Stimulated activated memory B cell treated with anti-CD40 and anti-IgM and Interleukin-4, amounts not matched to agents 10 μg/mL and 1 μg/mL and 100 μg/mL, for 72 hours (primary cell): ENCODE measurements at regions not wholly inside any gene's neighbourhood (a gene's known extent, or its start where the extent isn't known, plus 50 kb on each side); places are given as distances from the start of the nearest gene placed in this dataset.
"Not testable (repeated sequence)": the region's sequence is repeated elsewhere in the genome, so short reads cannot be mapped to it uniquely, and the experiment has no call there.

Source experiments
- ATAC-seq: fragments of 150-1000 bp; cut with Tn5 transposase; 2 replicates; pipeline ENCODE4 v1.10.0; 2021
- H3K27ac Mint-ChIP-seq: one replicate; pipeline ENCODE4 v1.8.0; 2022; ENCODE audit warnings: mild to moderate bottlenecking, mixed read lengths
- H3K27me3 Mint-ChIP-seq: one replicate; pipeline ENCODE4 v1.8.0; 2022; ENCODE audit warnings: mixed read lengths
- H3K36me3 Mint-ChIP-seq: one replicate; pipeline ENCODE4 v1.8.0; 2022; ENCODE audit warnings: mixed read lengths
- H3K4me1 Mint-ChIP-seq: one replicate; pipeline ENCODE4 v1.8.0; 2022; ENCODE audit warnings: mixed read lengths
- H3K4me3 Mint-ChIP-seq: one replicate; pipeline ENCODE4 v1.8.0; 2022; ENCODE audit warnings: mild to moderate bottlenecking, moderate library complexity, mixed read lengths
- H3K9me3 Mint-ChIP-seq: one replicate; pipeline ENCODE4 v1.8.0; 2022; ENCODE audit warnings: mixed read lengths

DNA sequence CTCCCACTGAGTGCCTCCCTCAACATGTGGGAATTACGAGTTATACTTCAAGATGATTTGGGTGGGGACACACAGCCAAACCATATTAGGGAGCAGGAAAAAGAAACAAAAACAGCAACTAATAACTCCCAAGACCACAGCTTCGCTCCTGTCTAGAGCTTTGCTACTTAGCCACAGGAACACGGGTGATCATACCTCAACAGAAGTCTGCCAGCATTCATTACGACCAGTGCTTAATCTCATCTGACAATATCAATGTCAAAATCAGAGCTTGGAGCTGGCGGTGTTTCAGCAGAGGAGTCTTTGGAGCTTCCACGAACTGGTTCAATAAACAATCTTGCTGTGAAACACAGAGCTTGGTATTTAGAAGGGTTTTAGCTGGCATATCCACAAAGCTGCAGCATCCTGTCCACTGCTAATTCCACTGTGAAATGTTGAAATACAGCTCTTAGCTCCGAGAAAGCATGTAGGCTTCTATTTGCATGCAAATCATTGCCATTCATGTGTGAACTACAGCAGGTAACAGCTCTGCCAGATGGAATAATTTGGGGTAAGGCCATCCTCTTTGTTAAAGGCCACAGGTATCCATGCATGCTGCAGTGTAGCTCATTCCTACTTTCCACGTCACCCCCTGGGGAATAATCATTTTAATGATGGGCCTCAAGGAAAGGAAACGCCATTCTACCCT, 128.4 kb upstream of the GOT2 start:
- Mint-ChIP-seq H3K36me3 (no peaks in the 10 kb centered on the region), H3K27me3 (no peaks in the 10 kb centered on the region), H3K27ac (no peak overlapping the region), H3K4me3 (no peak overlapping the region), H3K9me3 (peaks cover 5% of the 10 kb centered on the region), H3K4me1 (no peaks in the 10 kb centered on the region)
- ATAC-seq, result no peak

DNA sequence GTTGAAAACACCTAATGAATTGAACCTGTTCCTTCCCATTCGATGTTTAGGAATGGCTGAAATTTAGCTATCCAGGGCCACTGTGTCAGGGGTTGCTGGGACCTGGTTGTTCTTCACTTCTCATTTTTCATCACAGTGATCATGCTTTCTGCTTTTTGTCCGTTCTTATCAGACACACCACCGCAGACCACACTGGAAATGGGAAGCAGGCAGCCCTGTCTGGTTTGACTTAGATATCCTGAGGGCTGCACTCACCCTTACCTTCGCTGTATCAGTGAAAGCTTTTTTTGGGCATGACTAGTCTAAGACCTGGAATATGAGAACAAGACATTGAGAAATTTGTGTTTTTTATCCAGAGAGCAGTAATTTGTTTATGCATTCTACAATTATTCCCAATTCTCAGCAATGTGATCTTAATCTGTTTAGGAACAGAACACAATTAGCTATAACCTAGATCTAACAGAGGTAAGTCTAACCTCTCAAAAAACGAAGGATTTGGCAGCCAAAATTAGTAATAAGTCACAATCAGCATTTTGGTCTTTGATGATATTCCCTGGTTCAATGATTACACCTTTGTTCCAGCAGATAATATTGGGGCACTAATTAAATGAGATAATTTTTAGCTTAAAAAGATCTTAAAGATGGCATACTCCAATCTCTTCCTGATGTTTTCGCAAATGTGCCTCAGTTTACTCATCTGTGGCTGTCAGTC, 126.0 kb upstream of the GOT2 start:
- H3K36me3 Mint-ChIP-seq, result no peaks in the 10 kb centered on the region

DNA sequence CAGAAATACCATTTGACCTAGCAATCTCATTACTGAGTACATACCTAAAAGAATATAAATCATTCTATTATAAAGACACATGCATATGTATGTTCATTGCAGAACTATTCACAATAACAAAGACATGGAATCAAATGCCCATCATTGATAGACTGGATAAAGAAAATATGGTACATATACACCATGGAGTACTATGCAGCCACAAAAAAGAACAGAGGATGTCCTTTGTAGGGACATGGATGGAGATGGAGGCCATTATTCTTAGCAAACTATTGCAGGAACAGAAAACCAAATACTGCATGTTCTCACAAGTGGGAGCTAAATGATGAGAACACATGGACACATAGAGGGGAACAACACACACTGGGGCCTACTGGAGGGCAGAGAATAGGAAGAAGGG, 124.5 kb upstream of the GOT2 start:
- not testable (repeated sequence) for H3K4me1 Mint-ChIP-seq, ATAC-seq, H3K27ac Mint-ChIP-seq, H3K27me3 Mint-ChIP-seq, H3K9me3 Mint-ChIP-seq, H3K36me3 Mint-ChIP-seq, H3K4me3 Mint-ChIP-seq

More for the DNA sequence above, 126.0 kb upstream of the GOT2 start:
- H3K27me3 Mint-ChIP-seq, result no peaks in the 10 kb centered on the region
- H3K4me1 Mint-ChIP-seq, result no peaks in the 10 kb centered on the region
- H3K4me3 Mint-ChIP-seq, result no peak overlapping the region
- no peak for ATAC-seq
- peaks cover 3% of the 10 kb centered on the region for H3K9me3 Mint-ChIP-seq
- no peak overlapping the region for H3K27ac Mint-ChIP-seq

DNA sequence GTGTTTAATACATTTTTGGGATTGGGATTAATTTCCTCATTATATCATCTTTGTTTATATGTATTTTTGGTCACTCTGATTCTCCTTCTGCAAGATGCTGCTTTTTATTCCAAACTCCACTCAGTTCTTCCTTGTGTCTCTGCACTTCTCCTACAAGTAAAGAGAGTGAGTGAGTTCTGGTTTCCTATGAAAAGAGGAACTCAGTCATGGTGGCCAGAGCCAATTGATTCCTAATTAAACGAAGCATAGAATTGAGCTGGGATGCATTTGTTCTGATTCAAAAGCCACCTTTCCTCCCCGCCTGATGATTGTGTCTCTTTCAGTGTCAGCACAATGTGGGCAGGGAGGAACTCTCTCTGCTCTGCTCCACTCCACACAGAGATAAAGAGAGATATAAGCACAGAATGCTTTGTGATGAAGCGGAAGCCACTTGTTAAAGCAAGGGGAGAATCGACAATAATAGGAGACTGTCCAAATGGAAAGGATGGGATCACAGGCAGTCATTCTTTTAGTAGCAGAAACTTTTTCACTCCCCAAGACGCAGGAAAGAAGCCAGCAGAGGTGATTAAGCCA, 121.3 kb upstream of the GOT2 start:
- Mint-ChIP-seq H3K4me3 (no peak overlapping the region), H3K27me3 (peaks cover 9% of the 10 kb centered on the region), H3K36me3 (no peaks in the 10 kb centered on the region), H3K4me1 (no peaks in the 10 kb centered on the region), H3K27ac (no peak overlapping the region), H3K9me3 (peaks cover 3% of the 10 kb centered on the region)
- ATAC-seq, result no peak

GRCh38 chr16:58853854-58854791, 120.0 kb upstream of the GOT2 start:
- no peak for ATAC-seq
- Mint-ChIP-seq H3K4me3 (no peak overlapping the region), H3K4me1 (no peaks in the 10 kb centered on the region), H3K27me3 (peaks cover 9% of the 10 kb centered on the region), H3K27ac (no peak overlapping the region), H3K36me3 (no peaks in the 10 kb centered on the region), H3K9me3 (peaks cover 3% of the 10 kb centered on the region)

- no peaks in the 10 kb centered on the region for H3K4me1 Mint-ChIP-seq
- ATAC-seq, result no peak
- peaks cover 9% of the 10 kb centered on the region for H3K27me3 Mint-ChIP-seq
- no peak overlapping the region for H3K27ac Mint-ChIP-seq
- H3K4me3 Mint-ChIP-seq, result no peak overlapping the region
- H3K36me3 Mint-ChIP-seq, result no peaks in the 10 kb centered on the region
- no peaks in the 10 kb centered on the region for H3K9me3 Mint-ChIP-seq
These were observed 116.5 kb upstream of the GOT2 start for GRCh38 chr16:58850678-58851020.

GRCh38 chr16:58850019-58850677, 116.0 kb upstream of the GOT2 start:
- H3K4me1 Mint-ChIP-seq, result no peaks in the 10 kb centered on the region
- H3K9me3 Mint-ChIP-seq, result no peaks in the 10 kb centered on the region
- no peaks in the 10 kb centered on the region for H3K36me3 Mint-ChIP-seq
- H3K4me3 Mint-ChIP-seq, result no peak overlapping the region
- no peak overlapping the region for H3K27ac Mint-ChIP-seq
- ATAC-seq, result no peak
- H3K27me3 Mint-ChIP-seq, result peaks cover 9% of the 10 kb centered on the region

GRCh38 chr16:58848662-58849002, 114.5 kb upstream of the GOT2 start:
- H3K4me3 Mint-ChIP-seq, result no peak overlapping the region
- H3K4me1 Mint-ChIP-seq, result no peaks in the 10 kb centered on the region
- ATAC-seq, result no peak
- no peaks in the 10 kb centered on the region for H3K9me3 Mint-ChIP-seq
- H3K27me3 Mint-ChIP-seq, result peaks cover 9% of the 10 kb centered on the region
- no peak overlapping the region for H3K27ac Mint-ChIP-seq
- H3K36me3 Mint-ChIP-seq, result no peaks in the 10 kb centered on the region

GRCh38 chr16:58847902-58848661, 114.0 kb upstream of the GOT2 start:
- no peak for ATAC-seq
- H3K9me3 Mint-ChIP-seq, result no peaks in the 10 kb centered on the region

DNA sequence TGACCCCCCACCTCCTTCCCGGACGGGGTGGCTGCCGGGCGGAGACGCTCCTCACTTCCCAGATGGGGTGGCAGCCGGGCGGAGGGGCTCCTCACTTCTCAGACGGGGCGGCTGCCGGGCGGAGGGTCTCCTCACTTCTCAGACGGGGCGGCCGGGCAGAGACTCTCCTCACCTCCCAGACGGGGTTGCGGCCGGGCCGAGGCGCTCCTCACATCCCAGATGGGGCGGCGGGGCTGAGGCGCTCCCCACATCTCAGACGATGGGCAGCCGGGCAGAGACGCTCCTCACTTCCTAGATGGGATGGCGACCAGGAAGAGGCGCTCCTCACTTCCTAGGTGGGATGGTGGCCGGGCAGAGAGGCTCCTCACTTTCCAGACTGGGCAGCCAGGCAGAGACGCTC, 112.1 kb upstream of the GOT2 start:
- not testable (repeated sequence) for ATAC-seq, H3K4me3 Mint-ChIP-seq, H3K27me3 Mint-ChIP-seq, H3K4me1 Mint-ChIP-seq, H3K36me3 Mint-ChIP-seq, H3K27ac Mint-ChIP-seq, H3K9me3 Mint-ChIP-seq

More at GRCh38 chr16:58847902-58848661, 114.0 kb upstream of the GOT2 start:
- Mint-ChIP-seq H3K27me3 (peaks cover 9% of the 10 kb centered on the region), H3K27ac (no peak overlapping the region), H3K36me3 (no peaks in the 10 kb centered on the region), H3K4me1 (no peaks in the 10 kb centered on the region), H3K4me3 (no peak overlapping the region)

DNA sequence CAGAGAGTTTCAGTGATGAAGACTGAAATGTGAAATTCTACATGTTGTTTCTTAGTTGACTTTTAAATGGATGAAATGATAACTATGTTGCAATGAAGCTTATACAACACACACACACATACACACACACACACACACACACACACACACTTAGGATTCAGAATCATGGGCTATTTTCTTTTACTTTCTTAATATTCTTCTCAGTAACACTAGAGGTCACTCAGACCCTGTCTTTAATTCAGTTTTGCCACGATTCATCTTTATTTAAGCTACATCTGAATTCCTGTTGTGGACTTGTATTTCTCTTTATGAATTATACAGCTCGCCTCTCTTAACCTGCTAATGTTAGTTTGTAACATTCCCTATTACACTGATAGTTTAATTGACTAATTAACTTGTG, 109.6 kb upstream of the GOT2 start:
- Mint-ChIP-seq H3K9me3 (no peaks in the 10 kb centered on the region), H3K4me3 (no peak overlapping the region), H3K27me3 (no peaks in the 10 kb centered on the region), H3K36me3 (no peaks in the 10 kb centered on the region), H3K4me1 (no peaks in the 10 kb centered on the region), H3K27ac (no peak overlapping the region)
- no peak for ATAC-seq

DNA sequence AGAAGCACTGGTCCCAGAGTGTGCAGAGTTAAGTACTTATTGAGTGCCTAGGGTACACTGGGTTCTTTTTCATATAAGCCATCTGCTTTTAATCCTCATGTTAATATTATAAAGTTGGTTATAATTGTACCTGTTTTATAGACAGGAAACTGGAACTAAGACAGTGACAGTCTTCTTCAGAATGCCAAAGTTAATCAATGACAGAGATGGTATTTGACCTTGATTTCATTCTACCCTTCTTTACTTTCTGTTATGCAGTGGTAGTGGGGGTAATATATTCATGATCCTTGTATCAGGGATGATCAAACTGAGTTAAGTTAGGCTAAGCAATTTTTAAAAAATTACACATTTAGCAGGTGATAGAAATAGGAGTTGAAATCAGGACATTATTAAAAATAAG, 108.6 kb upstream of the GOT2 start:
- Mint-ChIP-seq H3K36me3 (no peaks in the 10 kb centered on the region), H3K4me1 (no peaks in the 10 kb centered on the region), H3K9me3 (no peaks in the 10 kb centered on the region), H3K27ac (no peak overlapping the region), H3K27me3 (no peaks in the 10 kb centered on the region), H3K4me3 (no peak overlapping the region)
- ATAC-seq, result no peak

DNA sequence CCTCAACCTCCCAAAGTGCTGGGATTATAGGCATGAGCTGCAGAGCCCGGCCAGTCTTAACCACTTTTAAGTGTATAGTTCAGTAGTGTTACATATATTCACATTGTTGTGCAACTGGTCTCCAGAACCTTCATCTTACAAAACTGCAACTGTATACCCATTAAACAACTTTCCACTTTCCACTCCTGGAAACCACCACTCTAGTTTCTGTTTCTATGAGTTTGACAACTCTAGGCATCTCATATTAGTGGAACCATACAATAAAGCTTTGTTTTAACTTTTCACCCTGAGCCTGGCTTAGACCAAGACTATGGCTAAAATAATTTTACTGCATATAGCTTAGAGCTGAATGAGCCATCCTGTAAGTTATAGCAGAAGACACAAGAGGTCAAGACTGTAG, 108.0 kb upstream of the GOT2 start:
- Mint-ChIP-seq H3K4me3 (no peak overlapping the region), H3K27me3 (no peaks in the 10 kb centered on the region), H3K27ac (no peak overlapping the region), H3K36me3 (no peaks in the 10 kb centered on the region), H3K4me1 (no peaks in the 10 kb centered on the region), H3K9me3 (no peaks in the 10 kb centered on the region)
- ATAC-seq, result no peak

- no peaks in the 10 kb centered on the region for H3K4me1 Mint-ChIP-seq
- no peaks in the 10 kb centered on the region for H3K9me3 Mint-ChIP-seq
- no peak for ATAC-seq
- H3K36me3 Mint-ChIP-seq, result no peaks in the 10 kb centered on the region
- H3K27ac Mint-ChIP-seq, result no peak overlapping the region
- H3K27me3 Mint-ChIP-seq, result peaks cover 15% of the 10 kb centered on the region
- H3K4me3 Mint-ChIP-seq, result no peak overlapping the region
These were observed 103.8 kb upstream of the GOT2 start for GRCh38 chr16:58837950-58838349.
